ENCODE measurements at regions not wholly inside any gene's neighbourhood (a gene's known extent, or its start where the extent isn't known, plus 50 kb on each side); places are given as distances from the start of the nearest gene placed in this dataset.

- intact Hi-C loops (cut with DNase I), result no loop called here
- Histone ChIP-seq H3K9me3 (no peaks in the 10 kb centered on the region), H3K36me3 (no peaks in the 10 kb centered on the region), H3K27ac (no peak overlapping the region), H3K27me3 (no peaks in the 10 kb centered on the region), H3K4me1 (ENCODE audit: insufficient read depth) (no peaks in the 10 kb centered on the region), H3K4me3 (no peak overlapping the region)
- WGBS, 3 donors, result 67 to 73% (median 67%) methylated on average over 11 of the region's 11 CpGs
- DNase-seq, result no peak
- TF ChIP-seq POLR2A (IDR thresholded peaks at IDR 0.05) (no peak), EP300 (IDR thresholded peaks at IDR 0.05) (no peak), CTCF (IDR thresholded peaks at IDR 0.05) (no peak)
Observed at GRCh38 chr2:129913695-129914495, 65.6 kb upstream of the RAB6C start.

GRCh38 chr2:129914538-129915302 lies 64.7 kb upstream of the RAB6C start:
- Histone ChIP-seq H3K27ac (no peak overlapping the region), H3K4me3 (no peak overlapping the region), H3K36me3 (no peaks in the 10 kb centered on the region), H3K4me1 (ENCODE audit: insufficient read depth) (no peaks in the 10 kb centered on the region), H3K9me3 (no peaks in the 10 kb centered on the region), H3K27me3 (no peaks in the 10 kb centered on the region)
- TF ChIP-seq EP300 (IDR thresholded peaks at IDR 0.05) (no peak), CTCF (IDR thresholded peaks at IDR 0.05) (no peak), POLR2A (IDR thresholded peaks at IDR 0.05) (no peak)
- WGBS, 3 donors, result 80 to 88% (median 83%) methylated on average over 11 of the region's 11 CpGs
- no peak for DNase-seq
- intact Hi-C loops (cut with DNase I), result no loop called here

GRCh38 chr2:129915303-129915840 lies 64.1 kb upstream of the RAB6C start:
- intact Hi-C loops (cut with DNase I), result no loop called here
- Histone ChIP-seq H3K27me3 (no peaks in the 10 kb centered on the region), H3K36me3 (no peaks in the 10 kb centered on the region), H3K4me3 (no peak overlapping the region), H3K4me1 (ENCODE audit: insufficient read depth) (no peaks in the 10 kb centered on the region), H3K27ac (no peak overlapping the region), H3K9me3 (no peaks in the 10 kb centered on the region)
- DNase-seq, result no peak
- 67 to 74% (median 69%) methylated on average over 3 of the region's 3 CpGs for WGBS, 3 donors
- no peak for TF ChIP-seq POLR2A (IDR thresholded peaks at IDR 0.05)
- no peak for TF ChIP-seq EP300 (IDR thresholded peaks at IDR 0.05)
- TF ChIP-seq CTCF (IDR thresholded peaks at IDR 0.05), result no peak

- Histone ChIP-seq H3K27me3 (no peaks in the 10 kb centered on the region), H3K9me3 (no peaks in the 10 kb centered on the region), H3K4me3 (no peak overlapping the region), H3K27ac (no peak overlapping the region), H3K36me3 (no peaks in the 10 kb centered on the region), H3K4me1 (ENCODE audit: insufficient read depth) (no peaks in the 10 kb centered on the region)
- no peak for TF ChIP-seq POLR2A (IDR thresholded peaks at IDR 0.05)
- no peak for TF ChIP-seq CTCF (IDR thresholded peaks at IDR 0.05)
- TF ChIP-seq EP300 (IDR thresholded peaks at IDR 0.05), result no peak
- intact Hi-C loops (cut with DNase I), result no loop called here
- no peak for DNase-seq
- WGBS, 3 donors, result 82 to 90% (median 84%) methylated on average over 1 of the region's 1 CpG
Observed at GRCh38 chr2:129918604-129919003, 60.9 kb upstream of the RAB6C start.

Data from ovary (tissue), 7 donors.